ENCODE measurements at regions not wholly inside any gene's neighbourhood (a gene's known extent, or its start where the extent isn't known, plus 50 kb on each side); places are given as distances from the start of the nearest gene placed in this dataset.
"Not testable (repeated sequence)": the region's sequence is repeated elsewhere in the genome, so short reads cannot be mapped to it uniquely, and the experiment has no call there.

DNA sequence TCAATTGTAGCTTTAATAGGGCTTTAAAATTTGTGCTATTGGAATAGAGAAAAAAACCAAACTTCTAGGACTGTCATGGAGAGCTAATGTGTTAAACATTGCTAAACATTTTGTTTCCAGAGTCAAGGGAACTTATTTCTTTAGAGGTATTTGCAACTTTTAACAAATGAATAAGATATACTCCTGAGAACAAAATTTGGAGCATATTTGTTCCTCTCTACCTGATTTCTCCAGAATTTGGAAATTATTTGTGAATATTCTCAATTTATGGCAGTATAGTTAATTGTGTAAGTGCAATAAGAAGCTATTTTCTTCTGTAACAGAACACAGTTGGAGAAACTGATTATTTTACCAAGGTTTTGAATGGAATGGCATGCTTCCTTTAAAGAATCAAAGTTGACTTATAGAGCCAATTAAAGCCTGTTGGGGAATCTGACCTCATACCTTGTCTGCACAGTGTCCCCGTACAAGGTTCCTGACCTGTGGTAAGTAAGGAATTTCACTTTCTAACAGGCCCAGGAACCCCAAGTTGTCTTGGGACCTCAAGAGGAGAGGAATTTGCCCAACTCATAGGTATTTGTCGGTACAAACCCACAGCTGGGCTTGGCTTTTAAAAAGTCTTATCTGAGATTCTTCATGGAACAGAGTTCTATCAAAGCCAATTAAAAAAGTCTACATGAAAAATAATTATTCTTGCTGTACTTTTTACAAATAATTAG lies 72.6 kb upstream of the CSF1 start:
- no peak overlapping the region for H3K4me3 ChIP-seq (ENCODE audit: low read length)
- TF ChIP-seq ZNF274 (IDR thresholded peaks at IDR 0.05; ENCODE audit: low read depth, low read length), result no peak

DNA sequence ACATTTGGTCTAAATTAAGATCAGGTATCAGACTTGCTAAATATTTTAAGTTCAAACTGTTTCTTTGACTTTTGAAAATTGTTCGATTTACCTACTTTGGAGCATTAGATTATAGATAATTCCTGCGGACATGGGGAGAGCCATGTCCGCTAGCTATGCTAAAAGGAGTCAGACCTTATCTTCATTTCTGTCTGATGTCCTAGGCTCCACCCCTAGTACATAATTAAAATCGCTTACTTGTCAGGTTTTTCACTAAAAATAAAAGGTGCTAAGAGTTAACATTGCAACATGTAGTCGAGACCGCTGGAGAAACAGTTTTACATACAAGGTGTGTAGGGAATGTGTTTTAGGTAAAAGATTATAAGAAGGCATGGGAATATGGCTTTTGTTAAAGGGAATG lies 71.9 kb upstream of the EPS8L3 start:
- H3K4me3 ChIP-seq (ENCODE audit: low read length), result not testable (repeated sequence)

DNA sequence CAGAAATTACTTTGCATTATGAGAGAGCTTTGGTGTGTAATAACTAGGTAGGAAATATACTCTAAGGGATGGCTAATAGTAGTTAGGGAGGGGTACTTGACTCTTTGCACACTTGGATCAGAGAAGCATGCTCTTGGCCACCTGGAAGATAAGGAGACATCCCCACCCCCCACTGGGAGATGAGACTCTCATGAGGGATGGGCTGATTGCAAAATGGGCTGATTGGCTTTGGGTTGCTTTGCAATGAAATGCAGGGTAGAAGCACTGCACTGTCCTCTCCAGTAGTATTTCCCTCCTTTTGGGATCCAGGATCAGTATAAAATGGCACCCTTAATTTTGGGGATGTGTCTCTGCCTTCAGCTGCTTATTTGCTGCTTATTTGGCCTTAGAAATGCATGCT lies 71.2 kb upstream of the EPS8L3 start:
- no peak overlapping the region for H3K4me3 ChIP-seq (ENCODE audit: low read length)

GRCh38 chr1:109832945-109833344 lies 69.2 kb upstream of the EPS8L3 start:
- no peak overlapping the region for H3K4me3 ChIP-seq (ENCODE audit: low read length)
- no peak for TF ChIP-seq ZNF274 (IDR thresholded peaks at IDR 0.05; ENCODE audit: low read depth, low read length)

More for the DNA sequence above, 71.2 kb upstream of the EPS8L3 start:
- no peak for TF ChIP-seq ZNF274 (IDR thresholded peaks at IDR 0.05; ENCODE audit: low read depth, low read length)

GRCh38 chr1:109828756-109829505 lies 65.2 kb upstream of the EPS8L3 start:
- no peak overlapping the region for H3K4me3 ChIP-seq (ENCODE audit: low read length)
- TF ChIP-seq ZNF274 (IDR thresholded peaks at IDR 0.05; ENCODE audit: low read depth, low read length), result no peak

GRCh38 chr1:109827986-109828385 lies 64.3 kb upstream of the EPS8L3 start:
- no peak for TF ChIP-seq ZNF274 (IDR thresholded peaks at IDR 0.05; ENCODE audit: low read depth, low read length)
- no peak overlapping the region for H3K4me3 ChIP-seq (ENCODE audit: low read length)

GRCh38 chr1:109827466-109827865 lies 63.7 kb upstream of the EPS8L3 start:
- TF ChIP-seq ZNF274 (IDR thresholded peaks at IDR 0.05; ENCODE audit: low read depth, low read length), result no peak
- no peak overlapping the region for H3K4me3 ChIP-seq (ENCODE audit: low read length)

- H3K4me3 ChIP-seq (ENCODE audit: low read length), result no peak overlapping the region
- no peak for TF ChIP-seq ZNF274 (IDR thresholded peaks at IDR 0.05; ENCODE audit: low read depth, low read length)
Observed at GRCh38 chr1:109826930-109827349, 63.2 kb upstream of the EPS8L3 start.

DNA sequence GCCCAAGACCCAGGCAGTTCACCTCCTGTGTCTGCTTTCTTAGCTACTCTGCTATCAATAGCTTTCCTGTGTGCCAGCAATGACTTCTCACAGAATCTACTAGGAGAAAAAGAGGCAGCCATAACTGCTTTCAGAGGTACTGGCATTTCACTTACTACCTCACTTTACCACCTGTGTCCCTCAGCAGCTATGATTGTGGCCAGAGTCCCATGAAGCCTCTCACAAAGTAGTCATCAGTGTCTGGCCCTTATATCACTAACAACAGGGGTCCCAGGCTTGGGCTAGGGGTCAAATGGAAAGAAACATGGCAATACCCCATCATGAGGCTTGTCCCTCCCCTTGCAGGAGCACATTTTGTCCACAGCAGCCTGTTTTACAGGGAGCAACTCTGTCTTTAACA lies 62.7 kb upstream of the EPS8L3 start:
- no peak for TF ChIP-seq ZNF274 (IDR thresholded peaks at IDR 0.05; ENCODE audit: low read depth, low read length)
- H3K4me3 ChIP-seq (ENCODE audit: low read length), result no peak overlapping the region

DNA sequence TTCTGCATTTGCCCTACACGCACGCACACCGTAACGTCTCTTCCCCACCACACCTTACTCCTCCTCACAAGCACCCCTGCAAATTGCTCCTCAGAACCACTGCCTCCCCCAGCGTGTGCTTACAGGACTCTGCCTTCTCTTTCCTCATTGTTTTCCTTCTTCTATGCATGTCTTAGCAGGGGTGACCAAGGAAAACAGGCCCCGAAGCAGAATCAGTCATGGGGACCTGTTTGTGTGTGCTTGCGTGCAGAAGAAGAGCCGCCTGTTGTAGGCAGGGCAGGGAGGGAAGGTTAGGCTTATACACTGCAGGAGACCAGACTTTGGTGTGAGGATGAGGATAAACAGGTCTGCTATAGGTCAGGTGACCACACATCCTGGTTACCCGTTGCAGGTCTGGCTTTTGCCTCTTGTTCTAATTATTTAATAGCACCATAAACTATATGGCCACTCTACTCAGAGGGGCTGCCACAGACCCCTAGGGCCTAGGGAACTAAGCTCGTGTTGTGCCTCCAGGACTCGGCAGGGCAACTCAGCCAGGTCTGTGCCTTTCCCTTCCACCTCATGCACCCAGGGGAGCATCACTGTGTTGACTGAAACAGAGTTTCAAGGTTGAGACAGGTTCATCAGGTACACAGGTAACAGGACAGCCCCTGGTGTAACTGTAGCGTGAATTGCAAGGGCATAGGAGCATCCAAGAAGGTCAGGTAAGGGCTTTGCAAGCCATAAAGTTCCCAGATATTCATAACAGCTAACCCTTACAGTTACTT lies 60.8 kb upstream of the EPS8L3 start:
- TF ChIP-seq ZNF274 (IDR thresholded peaks at IDR 0.05; ENCODE audit: low read depth, low read length), result no peak

DNA sequence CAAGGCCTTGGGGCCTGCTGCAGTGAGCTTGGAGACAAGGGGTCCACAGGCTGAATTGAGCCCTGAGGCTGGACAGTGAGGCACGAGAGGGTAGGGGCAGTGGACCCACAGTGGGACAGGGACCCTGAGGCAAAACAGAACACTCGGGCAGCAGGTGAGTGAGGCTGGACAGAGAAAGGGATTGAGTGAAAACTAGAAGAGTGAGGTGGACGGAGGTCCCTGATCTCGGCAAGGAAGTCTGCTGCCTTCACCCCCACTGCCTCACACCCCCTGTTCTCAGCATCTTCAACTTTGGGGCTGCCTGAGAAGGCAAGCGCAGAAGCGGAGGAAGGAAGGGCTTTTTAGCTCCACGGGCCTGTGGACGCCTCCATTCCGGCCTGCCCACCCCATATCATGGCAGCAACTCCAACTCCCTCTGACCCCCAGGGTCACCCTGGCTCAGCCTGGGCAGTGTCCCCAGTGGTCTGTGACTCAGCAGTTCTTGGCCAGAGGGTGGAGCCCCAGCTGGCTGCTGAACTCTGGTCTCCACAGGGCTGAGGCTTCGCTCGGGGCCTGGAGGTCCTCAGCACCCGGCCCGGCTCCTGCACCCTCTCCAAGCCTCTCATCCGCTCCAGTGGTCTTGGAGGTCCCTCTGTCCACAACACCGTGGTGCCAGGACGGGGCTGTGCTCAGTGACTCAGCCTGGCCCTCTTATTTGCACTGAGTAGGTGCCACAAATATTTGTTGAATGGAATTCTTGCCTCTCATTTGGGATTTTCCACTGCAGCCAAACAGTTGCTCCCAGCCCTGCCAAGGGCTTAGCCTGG lies 60.0 kb upstream of the EPS8L3 start:
- TF ChIP-seq ZNF274 (IDR thresholded peaks at IDR 0.05; ENCODE audit: low read depth, low read length), result no peak
- no peak overlapping the region for H3K4me3 ChIP-seq (ENCODE audit: low read length)

More for the DNA sequence above, 60.8 kb upstream of the EPS8L3 start:
- no peak overlapping the region for H3K4me3 ChIP-seq (ENCODE audit: low read length)

GRCh38 chr1:109822749-109823542 lies 59.2 kb upstream of the EPS8L3 start:
- H3K4me3 ChIP-seq (ENCODE audit: low read length), result no peak overlapping the region
- no peak for TF ChIP-seq ZNF274 (IDR thresholded peaks at IDR 0.05; ENCODE audit: low read depth, low read length)

Measured in GM08714 (cell line).